ENCODE measurements at regions not wholly inside any gene's neighbourhood (a gene's known extent, or its start where the extent isn't known, plus 50 kb on each side); places are given as distances from the start of the nearest gene placed in this dataset.

DNA sequence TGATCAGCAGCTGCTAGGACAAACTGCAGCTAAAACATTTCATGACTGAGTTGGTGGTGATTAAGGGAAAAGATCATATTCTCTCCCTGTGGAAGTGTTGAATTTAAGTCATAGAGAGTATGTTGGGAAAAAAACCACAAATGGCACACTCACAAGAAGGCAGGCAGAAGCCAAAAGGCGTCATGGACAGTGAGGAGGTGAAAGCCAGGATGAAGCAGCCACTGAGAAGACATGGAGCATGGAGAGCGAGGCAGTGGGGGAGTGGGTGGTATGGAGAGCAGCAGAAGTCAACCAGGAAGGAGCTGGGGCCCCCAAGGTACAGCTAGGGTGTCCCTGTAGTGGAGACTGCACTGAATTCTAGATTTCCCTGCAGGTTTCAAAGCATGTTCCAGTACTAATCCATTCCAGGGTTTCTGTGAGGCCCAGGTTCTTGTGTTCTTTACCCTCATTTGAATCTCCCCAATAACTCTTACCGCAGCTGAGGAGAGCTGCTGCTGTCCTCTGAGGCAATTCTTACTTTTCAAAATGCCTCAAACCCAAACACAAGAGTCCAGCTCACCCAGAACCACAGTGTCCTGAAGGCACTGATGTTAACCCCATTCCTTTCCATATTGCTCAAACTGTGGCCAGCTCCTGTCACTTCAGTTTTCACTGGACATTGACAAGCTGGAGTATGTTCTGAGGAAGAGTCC is 191.8 kb upstream of the E2F8 start:
- Histone ChIP-seq H3K23me2 (ENCODE audit: low read depth, low read length) (no peaks in the 10 kb centered on the region), H2BK5ac (ENCODE audit: low read depth, low read length) (no peak overlapping the region), H2AK5ac (ENCODE audit: low read depth, low read length) (no peak overlapping the region), H3K4me3 (ENCODE audit: extremely low read depth in 1 of 4, insufficient read depth in 2 of 4, low read depth in 3 of 4, low read length in 4 of 4) (0 out of 8 replicates have a peak overlapping the region, but pooled peaks of 1 of the 4 experiments have one; percentile 7), H2BK15ac (ENCODE audit: low read length) (no peak overlapping the region), H2AFZ (ENCODE audit: low read length) (peak overlapping the region; percentile 100), H2BK20ac (ENCODE audit: low read length) (0 out of 2 replicates have a peak overlapping the region, but pooled peaks have one; percentile 40), H4K20me1 (replicated peaks in 1 of 2; ENCODE audit: control insufficient read depth in 1 of 2, insufficient read depth in 2 of 2, low read length in 2 of 2) (no peaks in the 10 kb centered on the region), H3K9ac (replicated peaks in 1 of 4; ENCODE audit: extremely low read depth in 1 of 4, low read depth in 3 of 4, low read length in 3 of 4) (no peak overlapping the region), H3K36me3 (ENCODE audit: control insufficient read depth in 2 of 4, insufficient read depth in 4 of 4, low read length in 3 of 4) (no peaks in the 10 kb centered on the region), H4K8ac (ENCODE audit: extremely low read depth, insufficient read depth, low read length) (no peak overlapping the region), H3K4me2 (ENCODE audit: insufficient read depth in 1 of 2, low read depth in 2 of 2, low read length in 2 of 2) (peak overlapping the region; percentile 34 to 55; a peak in 3 of 4 replicates), H2BK12ac (ENCODE audit: low read depth, low read length) (no peak overlapping the region), H3K23ac (ENCODE audit: insufficient read length) (no peak overlapping the region), H4K5ac (ENCODE audit: insufficient read length, low read depth, low read length) (no peak overlapping the region), H4K91ac (replicated peaks; ENCODE audit: insufficient read length, low read length) (no peak overlapping the region), H3K79me2 (ENCODE audit: control insufficient read depth in 1 of 2, insufficient read depth in 2 of 2, low read length in 2 of 2) (no peaks in the 10 kb centered on the region), H3K27ac (ENCODE audit: low read depth, low read length) (no peak overlapping the region), H3K4me1 (replicated peaks in 1 of 4; ENCODE audit: control insufficient read depth in 3 of 4, insufficient read depth in 4 of 4, low read length in 3 of 4) (peaks cover 2 to 16% (median 6%) of the 10 kb centered on the region in 4 experiments; a peak in 6 of 7 replicates), H3K27me3 (replicated peaks in 1 of 4; ENCODE audit: control insufficient read depth in 3 of 4, extremely low read depth in 1 of 4, insufficient read depth in 3 of 4, low read length in 3 of 4) (0 out of 7 replicates have a peak, but pooled peaks cover 0 to 2% (median 0%) of the 10 kb centered on the region in 4 experiments), H3K56ac (replicated peaks; ENCODE audit: insufficient read length, low read depth, low read length) (no peak overlapping the region), H3K18ac (ENCODE audit: extremely low read depth, low read length) (no peak overlapping the region; the same call in 1 of the 2 replicates), H3K4ac (replicated peaks; ENCODE audit: insufficient read length, low read depth, low read length) (no peak overlapping the region), H3K79me1 (ENCODE audit: low read depth, low read length) (no peaks in the 10 kb centered on the region), H2BK120ac (replicated peaks; ENCODE audit: low read depth, low read length) (no peak overlapping the region), H3K14ac (ENCODE audit: insufficient read length) (no peak overlapping the region), H3K9me3 (ENCODE audit: insufficient read depth in 2 of 2, low read depth in 1 of 2, low read length in 1 of 2) (no peaks in the 10 kb centered on the region)
- peak; percentile 50 for FAIRE-seq
- TF ChIP-seq POLR2A (IDR thresholded peaks at IDR 0.05; ENCODE audit: control extremely low read depth in 1 of 2, low read depth in 2 of 2, low read length in 2 of 2) (no peak), EGR1 (IDR thresholded peaks at IDR 0.05; ENCODE audit: borderline replicate concordance, low read depth, low read length) (peak; percentile 27; the same call in 1 of the 2 replicates), ASH2L (IDR thresholded peaks at IDR 0.05; ENCODE audit: low read length) (peak; percentile 23), SP1 (IDR thresholded peaks at IDR 0.05; ENCODE audit: low read depth, low read length) (peak; percentile 88)
- peak in 1 of 2 experiments; percentile 54 for DNase-seq (ENCODE audit: low read depth in 1 of 2, low spot score in 2 of 2)
- 51% methylated on average over 3 of the region's 3 CpGs; no CpG with 5 or more reads in 1 of the 2 experiments for WGBS, 2 experiments (ENCODE audit: extremely low coverage in 1 of 2, insufficient coverage in 1 of 2, insufficient read length in 1 of 2, insufficient replicate concordance in 2 of 2, low coverage in 1 of 2, low lambda C conversion rate in 2 of 2, missing lambda C conversion rate in 1 of 2)
- CTCF ChIA-PET (ENCODE audit: partially characterized antibody), result interaction anchor here (0.6 to 2.4 kb wide), 7 partner anchors 9 to 113 kb away, joined by 3 to 6 read pairs (median 3); no protein-coding TSS in a partner anchor
- POLR2A ChIA-PET (ENCODE audit: partially characterized antibody), result no interaction called here
